ENCODE measurements at regions not wholly inside any gene's neighbourhood (a gene's known extent, or its start where the extent isn't known, plus 50 kb on each side); places are given as distances from the start of the nearest gene placed in this dataset.

GRCh38 chr5:68463606-68464005, 248.1 kb downstream of the PIK3R1 start:
- TF ChIP-seq CTCF (IDR thresholded peaks at IDR 0.05) (no peak), ZFX (IDR thresholded peaks at IDR 0.05; ENCODE audit: borderline replicate concordance) (no peak)
